SK-N-SH (cell line): ENCODE measurements at regions not wholly inside any gene's neighbourhood (a gene's known extent, or its start where the extent isn't known, plus 50 kb on each side); places are given as distances from the start of the nearest gene placed in this dataset.

Source experiments
- CHD2 ChIP-seq: fragments of 150-350 bp; IDR thresholded peaks from 2 replicates; pipeline ENCODE4 v1.6.1; 2018; ENCODE audit warnings: low read length; ENCODE audit not compliant: partially characterized antibody
- ELF1 ChIP-seq: IDR thresholded peaks from 2 replicates; pipeline ENCODE4 v1.4.0; 2012
- EP300 ChIP-seq, 2 experiments: IDR thresholded peaks; 2 replicates each; pipeline versions ENCODE4 v1.4.0 to v1.6.1; 2012; ENCODE audit warnings: borderline replicate concordance in 1 of 2, low read depth in 1 of 2, low read length in 1 of 2
- NRF1 ChIP-seq: IDR thresholded peaks from 2 replicates; pipeline ENCODE4 v1.6.1; 2012; ENCODE audit warnings: low read depth, mild to moderate bottlenecking, low read length
- POLR2AphosphoS5 ChIP-seq: IDR thresholded peaks from 2 replicates; pipeline ENCODE4 v1.6.1; 2012; ENCODE audit warnings: low read depth, low read length
- RAD21 ChIP-seq: IDR thresholded peaks from 2 replicates; pipeline ENCODE4 v1.6.1; 2012; ENCODE audit warnings: mild to moderate bottlenecking, low read length
- SIN3A ChIP-seq: IDR thresholded peaks from 2 replicates; pipeline ENCODE4 v1.6.1; 2012; ENCODE audit warnings: low read depth, mild to moderate bottlenecking, low read length, moderate library complexity, borderline replicate concordance
- TAF1 ChIP-seq: IDR thresholded peaks from 2 replicates; pipeline ENCODE4 v1.6.1; 2012; ENCODE audit warnings: low read depth, mild to moderate bottlenecking, low read length, moderate library complexity, borderline replicate concordance
- TCF12 ChIP-seq: IDR thresholded peaks from 2 replicates; pipeline ENCODE4 v1.4.0; 2012
- YY1 ChIP-seq: IDR thresholded peaks from 2 replicates; pipeline ENCODE4 v1.4.0; 2012; ENCODE audit warnings: low read depth, mild to moderate bottlenecking
- TF ChIP-seq, protein P1 (sequence below): fragments of 200-600 bp; sonication (generic); IDR thresholded peaks from 2 replicates; pipeline ENCODE4 v1.6.1; 2017; ENCODE audit warnings: antibody characterized with exemption, mild to moderate bottlenecking, moderate library complexity
- TF ChIP-seq, protein P2 (sequence below): IDR thresholded peaks from 2 replicates; pipeline ENCODE4; 2012
- TF ChIP-seq, protein P3 (sequence below): IDR thresholded peaks from 2 replicates; pipeline ENCODE4 v1.6.1; 2012; ENCODE audit warnings: mild to moderate bottlenecking, low read depth, low read length, moderate library complexity

GRCh38 chr4:144288011-144288903, 147.7 kb upstream of the GYPA start:
- TF ChIP-seq, protein P1, sequence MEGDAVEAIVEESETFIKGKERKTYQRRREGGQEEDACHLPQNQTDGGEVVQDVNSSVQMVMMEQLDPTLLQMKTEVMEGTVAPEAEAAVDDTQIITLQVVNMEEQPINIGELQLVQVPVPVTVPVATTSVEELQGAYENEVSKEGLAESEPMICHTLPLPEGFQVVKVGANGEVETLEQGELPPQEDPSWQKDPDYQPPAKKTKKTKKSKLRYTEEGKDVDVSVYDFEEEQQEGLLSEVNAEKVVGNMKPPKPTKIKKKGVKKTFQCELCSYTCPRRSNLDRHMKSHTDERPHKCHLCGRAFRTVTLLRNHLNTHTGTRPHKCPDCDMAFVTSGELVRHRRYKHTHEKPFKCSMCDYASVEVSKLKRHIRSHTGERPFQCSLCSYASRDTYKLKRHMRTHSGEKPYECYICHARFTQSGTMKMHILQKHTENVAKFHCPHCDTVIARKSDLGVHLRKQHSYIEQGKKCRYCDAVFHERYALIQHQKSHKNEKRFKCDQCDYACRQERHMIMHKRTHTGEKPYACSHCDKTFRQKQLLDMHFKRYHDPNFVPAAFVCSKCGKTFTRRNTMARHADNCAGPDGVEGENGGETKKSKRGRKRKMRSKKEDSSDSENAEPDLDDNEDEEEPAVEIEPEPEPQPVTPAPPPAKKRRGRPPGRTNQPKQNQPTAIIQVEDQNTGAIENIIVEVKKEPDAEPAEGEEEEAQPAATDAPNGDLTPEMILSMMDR: no peak
- TF ChIP-seq SIN3A (no peak), ELF1 (no peak), CHD2 (no peak), EP300 (IDR thresholded peaks at IDR 0.05; ENCODE audit: borderline replicate concordance in 1 of 2, low read depth in 1 of 2, low read length in 1 of 2) (no peak), TCF12 (no peak), RAD21 (no peak), TAF1 (no peak), NRF1 (no peak), YY1 (no peak), POLR2AphosphoS5 (no peak)
- TF ChIP-seq, protein P2, sequence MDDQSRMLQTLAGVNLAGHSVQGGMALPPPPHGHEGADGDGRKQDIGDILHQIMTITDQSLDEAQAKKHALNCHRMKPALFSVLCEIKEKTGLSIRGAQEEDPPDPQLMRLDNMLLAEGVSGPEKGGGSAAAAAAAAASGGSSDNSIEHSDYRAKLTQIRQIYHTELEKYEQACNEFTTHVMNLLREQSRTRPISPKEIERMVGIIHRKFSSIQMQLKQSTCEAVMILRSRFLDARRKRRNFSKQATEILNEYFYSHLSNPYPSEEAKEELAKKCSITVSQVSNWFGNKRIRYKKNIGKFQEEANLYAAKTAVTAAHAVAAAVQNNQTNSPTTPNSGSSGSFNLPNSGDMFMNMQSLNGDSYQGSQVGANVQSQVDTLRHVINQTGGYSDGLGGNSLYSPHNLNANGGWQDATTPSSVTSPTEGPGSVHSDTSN: no peak
- TF ChIP-seq, protein P3, sequence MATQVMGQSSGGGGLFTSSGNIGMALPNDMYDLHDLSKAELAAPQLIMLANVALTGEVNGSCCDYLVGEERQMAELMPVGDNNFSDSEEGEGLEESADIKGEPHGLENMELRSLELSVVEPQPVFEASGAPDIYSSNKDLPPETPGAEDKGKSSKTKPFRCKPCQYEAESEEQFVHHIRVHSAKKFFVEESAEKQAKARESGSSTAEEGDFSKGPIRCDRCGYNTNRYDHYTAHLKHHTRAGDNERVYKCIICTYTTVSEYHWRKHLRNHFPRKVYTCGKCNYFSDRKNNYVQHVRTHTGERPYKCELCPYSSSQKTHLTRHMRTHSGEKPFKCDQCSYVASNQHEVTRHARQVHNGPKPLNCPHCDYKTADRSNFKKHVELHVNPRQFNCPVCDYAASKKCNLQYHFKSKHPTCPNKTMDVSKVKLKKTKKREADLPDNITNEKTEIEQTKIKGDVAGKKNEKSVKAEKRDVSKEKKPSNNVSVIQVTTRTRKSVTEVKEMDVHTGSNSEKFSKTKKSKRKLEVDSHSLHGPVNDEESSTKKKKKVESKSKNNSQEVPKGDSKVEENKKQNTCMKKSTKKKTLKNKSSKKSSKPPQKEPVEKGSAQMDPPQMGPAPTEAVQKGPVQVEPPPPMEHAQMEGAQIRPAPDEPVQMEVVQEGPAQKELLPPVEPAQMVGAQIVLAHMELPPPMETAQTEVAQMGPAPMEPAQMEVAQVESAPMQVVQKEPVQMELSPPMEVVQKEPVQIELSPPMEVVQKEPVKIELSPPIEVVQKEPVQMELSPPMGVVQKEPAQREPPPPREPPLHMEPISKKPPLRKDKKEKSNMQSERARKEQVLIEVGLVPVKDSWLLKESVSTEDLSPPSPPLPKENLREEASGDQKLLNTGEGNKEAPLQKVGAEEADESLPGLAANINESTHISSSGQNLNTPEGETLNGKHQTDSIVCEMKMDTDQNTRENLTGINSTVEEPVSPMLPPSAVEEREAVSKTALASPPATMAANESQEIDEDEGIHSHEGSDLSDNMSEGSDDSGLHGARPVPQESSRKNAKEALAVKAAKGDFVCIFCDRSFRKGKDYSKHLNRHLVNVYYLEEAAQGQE: no peak
